Esophagus muscularis mucosa (tissue), 4 donors: ENCODE measurements at regions not wholly inside any gene's neighbourhood (a gene's known extent, or its start where the extent isn't known, plus 50 kb on each side); places are given as distances from the start of the nearest gene placed in this dataset.

Experiments
- CTCF ChIP-seq, 3 experiments: fragments of 200-600 bp in 2 of 3; fragments of 450-650 bp in 1 of 3; sonication (generic) in 2 of 3; IDR thresholded peaks; one replicate each; pipeline ENCODE4 v1.5.1; 2017 to 2019; ENCODE audit warnings: antibody characterized with exemption in 3 of 3, mild to moderate bottlenecking in 2 of 3, moderate library complexity in 1 of 3
- EP300 ChIP-seq: sonication (generic); formaldehyde crosslinking; IDR thresholded peaks from one replicate; pipeline ENCODE4 v1.6.1; 2017; ENCODE audit warnings: antibody characterized with exemption
- POLR2A ChIP-seq: fragments of 450-650 bp; IDR thresholded peaks from one replicate; pipeline ENCODE4 v1.6.1; 2017; ENCODE audit warnings: antibody characterized with exemption, moderate library complexity, mild to moderate bottlenecking, low read depth

- TF ChIP-seq CTCF (IDR thresholded peaks at IDR 0.05) (no peak), POLR2A (no peak), EP300 (no peak)
Measured at GRCh38 chr6:6997263-6998193, 110.2 kb upstream of the RREB1 start.
